HCT116 (cell line): ENCODE measurements at regions not wholly inside any gene's neighbourhood (a gene's known extent, or its start where the extent isn't known, plus 50 kb on each side); places are given as distances from the start of the nearest gene placed in this dataset.

Experiments used
- ATAC-seq: fragments of 200-7000 bp; cut with Tn5 transposase; 2 replicates; pipeline ENCODE4 v1.9.1; 2020; ENCODE audit warnings: mild to moderate bottlenecking, moderate library complexity
- BruUV-seq: library from RNA; stranded (reverse); fragments of 400-500 nt; replicated peaks from 2 replicates; lab custom pipeline; 2021; lab: Mats Ljungman, UMichigan
- CTCF ChIA-PET: fragments of 300-600 bp; sonication (Branson Sonifier 250); formaldehyde crosslinking; loops from one replicate; lab custom pipeline; 2021; ENCODE audit warnings: antibody characterized with exemption; lab: Charles Lee
- POLR2A ChIA-PET: fragments of 300-600, 350-600 bp; sonication (Branson Sonifier 250); formaldehyde crosslinking; loops from one replicate; lab custom pipeline; 2021; ENCODE audit warnings: antibody characterized with exemption; lab: Charles Lee
- RAD21 ChIA-PET, 2 experiments: fragments of 300-600 bp; sonication (Branson Sonifier 250); formaldehyde crosslinking; loops; one replicate each; lab custom pipeline; 2023; ENCODE audit warnings: low total read pairs in 2 of 2; ENCODE audit not compliant: uncharacterized antibody in 2 of 2, unreplicated experiment in 2 of 2, low non-redundant PET in 1 of 2; lab: Charles Lee
- DNase-seq: peaks from one replicate; pipeline ENCODE4 v3.0.0-alpha.2; 2010; ENCODE audit warnings: low read depth, low spot score
- H2AFZ ChIP-seq: fragments of 200-600 bp; shearing (Covaris generic), sonication (generic); 2 replicates; pipeline ENCODE4 v1.6.1; 2017; ENCODE audit warnings: low read depth, mixed run types, mixed read lengths, antibody characterized with exemption, low read length; ENCODE audit not compliant: poor library complexity, severe bottlenecking
- H3K27ac ChIP-seq: 2 replicates; pipeline ENCODE4 v1.5.1; 2012; ENCODE audit warnings: low read depth, low read length
- H3K27me3 ChIP-seq: fragments of 200-600 bp; sonication (generic); 2 replicates; pipeline ENCODE4 v1.6.1; 2016; ENCODE audit warnings: mixed run types, low read length, mixed read lengths; ENCODE audit not compliant: insufficient read depth
- H3K36me3 ChIP-seq, 2 experiments: fragments of 200-500 bp in 1 of 2; fragments of 200-600 bp in 1 of 2; sonication (Bioruptor generic) in 1 of 2; sonication (generic) in 1 of 2; 2 replicates each; pipeline versions ENCODE4 v1.5.1 to v1.6.1; 2014 to 2016; ENCODE audit warnings: low read length in 2 of 2, inconsistent platforms in 1 of 2, mixed read lengths in 1 of 2, mixed run types in 1 of 2; ENCODE audit not compliant: insufficient read depth in 2 of 2, control insufficient read depth in 1 of 2
- H3K4me1 ChIP-seq, 2 experiments: fragments of 200-600 bp in 1 of 2; sonication (generic) in 1 of 2; 2 replicates each; pipeline versions ENCODE4 v1.5.1 to v1.6.1; 2012 to 2017; ENCODE audit warnings: low read length in 2 of 2, inconsistent platforms in 1 of 2, mild to moderate bottlenecking in 1 of 2, mixed read lengths in 1 of 2, mixed run types in 1 of 2, moderate library complexity in 1 of 2; ENCODE audit not compliant: insufficient read depth in 2 of 2, control insufficient read depth in 1 of 2
- H3K4me2 ChIP-seq: fragments of 200-600 bp; sonication (generic); 2 replicates; pipeline ENCODE4 v1.6.1; 2017; ENCODE audit warnings: mixed run types, low read length, mixed read lengths
- H3K4me3 ChIP-seq, 2 experiments: fragments of 200-600 bp in 1 of 2; sonication (generic) in 1 of 2; replicated peaks in 1 of 2; 2 replicates each; pipeline ENCODE4 v1.5.1; 2011 to 2016; ENCODE audit warnings: low read length in 2 of 2, control low read depth in 1 of 2, low read depth in 1 of 2, mild to moderate bottlenecking in 1 of 2, mixed read lengths in 1 of 2, mixed run types in 1 of 2
- H3K79me2 ChIP-seq: fragments of 200-600 bp; sonication (generic); 2 replicates; pipeline ENCODE4 v1.6.1; 2017; ENCODE audit warnings: mild to moderate bottlenecking, mixed run types, low read length, moderate library complexity, mixed read lengths; ENCODE audit not compliant: insufficient read depth
- H3K9ac ChIP-seq: fragments of 200-600 bp; sonication (generic); 2 replicates; pipeline ENCODE4 v1.6.1; 2016; ENCODE audit warnings: low read length, mixed read lengths
- H3K9me2 ChIP-seq: fragments of 200-600 bp; sonication (generic), shearing (Covaris generic); 2 replicates; pipeline ENCODE4 v1.6.1; 2017; ENCODE audit warnings: mixed run types, mild to moderate bottlenecking, moderate library complexity; ENCODE audit not compliant: insufficient read depth
- H3K9me3 ChIP-seq, 2 experiments: fragments of 200-500 bp in 1 of 2; fragments of 200-600 bp in 1 of 2; sonication (Bioruptor generic) in 1 of 2; sonication (generic) in 1 of 2; 2 replicates each; pipeline ENCODE4 v1.6.1; 2014 to 2017; ENCODE audit warnings: low read length in 2 of 2, mixed read lengths in 2 of 2, inconsistent platforms in 1 of 2, low read depth in 1 of 2, mild to moderate bottlenecking in 1 of 2, mixed run types in 1 of 2, moderate library complexity in 1 of 2; ENCODE audit not compliant: control insufficient read depth in 1 of 2, insufficient read depth in 1 of 2
- H4K20me1 ChIP-seq: fragments of 200-600 bp; sonication (generic), shearing (Covaris generic); 2 replicates; pipeline ENCODE4 v1.6.1; 2017; ENCODE audit warnings: mixed run types, mild to moderate bottlenecking, moderate library complexity; ENCODE audit not compliant: insufficient read depth
- CBX3 ChIP-seq: IDR thresholded peaks from 2 replicates; pipeline ENCODE4 v1.6.1; 2012; ENCODE audit warnings: low read depth
- CEBPB ChIP-seq: IDR thresholded peaks from 2 replicates; pipeline ENCODE4 v1.6.1; 2012; ENCODE audit warnings: low read depth
- EGR1 ChIP-seq: IDR thresholded peaks from 2 replicates; pipeline ENCODE4 v1.6.1; 2012; ENCODE audit warnings: low read depth
- ELF1 ChIP-seq: IDR thresholded peaks from 2 replicates; pipeline ENCODE4 v1.6.1; 2012; ENCODE audit warnings: low read depth, borderline replicate concordance
- EZH2 ChIP-seq: fragments of 200-600 bp; sonication (generic); IDR thresholded peaks from 2 replicates; pipeline ENCODE4 v1.6.1; 2017; ENCODE audit warnings: antibody characterized with exemption, mixed run types
- EZH2phosphoT487 ChIP-seq: fragments of 200-600 bp; IDR thresholded peaks from 2 replicates; pipeline ENCODE4 v1.6.1; 2018; ENCODE audit warnings: antibody characterized with exemption, borderline replicate concordance
- JUND ChIP-seq: IDR thresholded peaks from 2 replicates; pipeline ENCODE4 v1.6.1; 2012
- POLR2A ChIP-seq: IDR thresholded peaks from 2 replicates; pipeline ENCODE4 v1.7.0; 2011; ENCODE audit warnings: borderline replicate concordance; ENCODE audit not compliant: insufficient read depth, insufficient read length; ENCODE audit errors: extremely low read depth
- POLR2AphosphoS5 ChIP-seq: IDR thresholded peaks from 2 replicates; pipeline ENCODE4 v1.6.1; 2011; ENCODE audit warnings: mild to moderate bottlenecking, low read depth, low read length, moderate library complexity
- RAD21 ChIP-seq: IDR thresholded peaks from 2 replicates; pipeline ENCODE4 v1.6.1; 2012; ENCODE audit warnings: low read depth, mild to moderate bottlenecking
- SIN3A ChIP-seq: IDR thresholded peaks from 2 replicates; pipeline ENCODE4 v1.6.1; 2012; ENCODE audit warnings: low read depth
- TCF7L2 ChIP-seq: IDR thresholded peaks from 2 replicates; pipeline ENCODE4 v1.7.0; 2011; ENCODE audit warnings: borderline replicate concordance, inconsistent platforms; ENCODE audit not compliant: insufficient read depth, insufficient read length; ENCODE audit errors: extremely low read depth
- YY1 ChIP-seq: IDR thresholded peaks from 2 replicates; pipeline ENCODE4 v1.6.1; 2011; ENCODE audit warnings: low read length, low read depth, moderate library complexity, mild to moderate bottlenecking; ENCODE audit not compliant: insufficient replicate concordance; ENCODE audit errors: extremely low read depth
- ZFX ChIP-seq: fragments of 450-650 bp; IDR thresholded peaks from 2 replicates; pipeline ENCODE4 v1.6.1; 2017
- ZNF274 ChIP-seq: fragments of 200-500 bp; sonication (Bioruptor generic); IDR thresholded peaks from 2 replicates; pipeline ENCODE4 v1.6.1; 2014; ENCODE audit warnings: mild to moderate bottlenecking, low read depth, low read length, inconsistent platforms
- intact Hi-C: fragments of 100-400 bp; cut with micrococcal nuclease; formaldehyde crosslinking; loops from 2 replicates; pipeline ENCODE4 v1.10.0; 2022
- TF ChIP-seq, protein P1 (sequence below): IDR thresholded peaks from 2 replicates; pipeline ENCODE4 v1.6.1; 2011; ENCODE audit warnings: mild to moderate bottlenecking, low read length, moderate library complexity; ENCODE audit not compliant: insufficient replicate concordance; ENCODE audit errors: extremely low read depth
- TF ChIP-seq, protein P2 (sequence below): IDR thresholded peaks from 2 replicates; pipeline ENCODE4 v1.6.1; 2012
- TF ChIP-seq, protein P3 (sequence below), 3 experiments: fragments of 200-600 bp in 1 of 3; sonication (generic) in 1 of 3; IDR thresholded peaks in 2 of 3; conservative IDR thresholded peaks in 1 of 3; 2 replicates each; pipeline ENCODE4 v1.5.1; 2012 to 2017; ENCODE audit warnings: low read depth in 2 of 3, low read length in 2 of 3, antibody characterized with exemption in 1 of 3, borderline replicate concordance in 1 of 3, control low read depth in 1 of 3, mild to moderate bottlenecking in 1 of 3, mixed read lengths in 1 of 3, mixed run types in 1 of 3, moderate library complexity in 1 of 3; ENCODE audit not compliant: insufficient read depth in 1 of 3

DNA sequence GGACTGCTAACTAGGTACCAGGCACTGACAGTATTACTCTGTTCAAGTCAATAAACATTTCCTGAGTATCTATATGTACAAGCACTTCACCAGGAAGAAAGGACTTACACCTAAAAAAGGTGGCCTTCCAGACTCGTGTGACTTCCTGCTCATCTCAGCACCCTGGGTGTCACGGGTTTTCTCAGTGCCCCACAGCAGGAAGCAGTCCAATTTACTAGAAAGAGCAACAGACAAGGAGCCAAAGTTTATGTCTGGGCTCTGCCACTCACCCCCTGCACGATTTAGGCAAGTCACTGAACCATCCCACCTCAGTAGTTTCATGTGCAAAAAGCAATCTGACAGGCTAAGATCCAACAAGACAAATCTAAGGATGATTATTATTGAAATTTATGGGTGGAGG is 92.4 kb downstream of the TMEM215 start:
- no TSS peak for BruUV-seq
- no peaks in the 10 kb centered on the region for H3K4me1 ChIP-seq
- no peaks in the 10 kb centered on the region for H3K9me2 ChIP-seq
- no peak for ATAC-seq
- DNase-seq = no peak
- H3K36me3 ChIP-seq = no peaks in the 10 kb centered on the region
- no peak overlapping the region for H3K27ac ChIP-seq
- RAD21 ChIA-PET = no interaction called here
- CTCF ChIA-PET = no interaction called here
- H3K4me3 ChIP-seq = no peak overlapping the region
- H3K9me3 ChIP-seq = no peaks in the 10 kb centered on the region
- intact Hi-C loops = no loop called here
- H3K27me3 ChIP-seq = no peaks in the 10 kb centered on the region
- no peak overlapping the region for H2AFZ ChIP-seq
- no peaks in the 10 kb centered on the region for H4K20me1 ChIP-seq
- H3K79me2 ChIP-seq = no peaks in the 10 kb centered on the region
- no peak overlapping the region for H3K9ac ChIP-seq
- POLR2A ChIA-PET = no interaction called here
- TF ChIP-seq, protein P1, sequence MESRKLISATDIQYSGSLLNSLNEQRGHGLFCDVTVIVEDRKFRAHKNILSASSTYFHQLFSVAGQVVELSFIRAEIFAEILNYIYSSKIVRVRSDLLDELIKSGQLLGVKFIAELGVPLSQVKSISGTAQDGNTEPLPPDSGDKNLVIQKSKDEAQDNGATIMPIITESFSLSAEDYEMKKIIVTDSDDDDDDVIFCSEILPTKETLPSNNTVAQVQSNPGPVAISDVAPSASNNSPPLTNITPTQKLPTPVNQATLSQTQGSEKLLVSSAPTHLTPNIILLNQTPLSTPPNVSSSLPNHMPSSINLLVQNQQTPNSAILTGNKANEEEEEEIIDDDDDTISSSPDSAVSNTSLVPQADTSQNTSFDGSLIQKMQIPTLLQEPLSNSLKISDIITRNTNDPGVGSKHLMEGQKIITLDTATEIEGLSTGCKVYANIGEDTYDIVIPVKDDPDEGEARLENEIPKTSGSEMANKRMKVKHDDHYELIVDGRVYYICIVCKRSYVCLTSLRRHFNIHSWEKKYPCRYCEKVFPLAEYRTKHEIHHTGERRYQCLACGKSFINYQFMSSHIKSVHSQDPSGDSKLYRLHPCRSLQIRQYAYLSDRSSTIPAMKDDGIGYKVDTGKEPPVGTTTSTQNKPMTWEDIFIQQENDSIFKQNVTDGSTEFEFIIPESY = no peak
- TF ChIP-seq RAD21 = no peak
- no peak for TF ChIP-seq ELF1
- no peak for TF ChIP-seq ZFX
- no peak for TF ChIP-seq POLR2AphosphoS5
- H3K4me2 ChIP-seq = no peak overlapping the region

DNA sequence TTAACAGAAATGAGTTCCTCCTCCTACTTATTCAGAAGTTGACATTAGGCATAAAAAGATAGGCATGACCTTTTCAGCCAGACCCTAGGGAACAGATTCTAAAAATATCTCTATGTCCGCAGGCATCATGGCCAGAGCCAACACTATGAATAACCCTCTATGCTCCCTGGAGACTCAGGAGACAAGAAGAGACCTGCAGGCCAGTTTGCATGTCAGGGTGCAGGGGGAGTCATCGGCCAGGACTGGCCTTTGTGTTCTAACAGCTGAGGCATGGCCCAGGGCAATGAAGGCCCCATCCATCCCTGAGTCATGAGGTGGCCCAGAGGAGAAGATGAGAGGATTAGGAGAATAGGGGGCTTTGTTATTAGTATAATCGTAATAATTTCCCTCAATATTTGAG is 93.8 kb downstream of the TMEM215 start:
- Histone ChIP-seq H3K9ac (no peak overlapping the region), H3K27ac (no peak overlapping the region), H4K20me1 (no peaks in the 10 kb centered on the region), H3K27me3 (no peaks in the 10 kb centered on the region), H3K4me3 (no peak overlapping the region), H3K9me2 (no peaks in the 10 kb centered on the region), H2AFZ (no peak overlapping the region), H3K4me1 (no peaks in the 10 kb centered on the region), H3K4me2 (no peak overlapping the region), H3K9me3 (no peaks in the 10 kb centered on the region), H3K79me2 (no peaks in the 10 kb centered on the region), H3K36me3 (no peaks in the 10 kb centered on the region)
- no peak for TF ChIP-seq YY1
- TF ChIP-seq EZH2 = no peak
- TF ChIP-seq, protein P2, sequence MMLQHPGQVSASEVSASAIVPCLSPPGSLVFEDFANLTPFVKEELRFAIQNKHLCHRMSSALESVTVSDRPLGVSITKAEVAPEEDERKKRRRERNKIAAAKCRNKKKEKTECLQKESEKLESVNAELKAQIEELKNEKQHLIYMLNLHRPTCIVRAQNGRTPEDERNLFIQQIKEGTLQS = no peak
- no peak for TF ChIP-seq POLR2AphosphoS5
- TF ChIP-seq ZFX = no peak
- TF ChIP-seq, protein P3, sequence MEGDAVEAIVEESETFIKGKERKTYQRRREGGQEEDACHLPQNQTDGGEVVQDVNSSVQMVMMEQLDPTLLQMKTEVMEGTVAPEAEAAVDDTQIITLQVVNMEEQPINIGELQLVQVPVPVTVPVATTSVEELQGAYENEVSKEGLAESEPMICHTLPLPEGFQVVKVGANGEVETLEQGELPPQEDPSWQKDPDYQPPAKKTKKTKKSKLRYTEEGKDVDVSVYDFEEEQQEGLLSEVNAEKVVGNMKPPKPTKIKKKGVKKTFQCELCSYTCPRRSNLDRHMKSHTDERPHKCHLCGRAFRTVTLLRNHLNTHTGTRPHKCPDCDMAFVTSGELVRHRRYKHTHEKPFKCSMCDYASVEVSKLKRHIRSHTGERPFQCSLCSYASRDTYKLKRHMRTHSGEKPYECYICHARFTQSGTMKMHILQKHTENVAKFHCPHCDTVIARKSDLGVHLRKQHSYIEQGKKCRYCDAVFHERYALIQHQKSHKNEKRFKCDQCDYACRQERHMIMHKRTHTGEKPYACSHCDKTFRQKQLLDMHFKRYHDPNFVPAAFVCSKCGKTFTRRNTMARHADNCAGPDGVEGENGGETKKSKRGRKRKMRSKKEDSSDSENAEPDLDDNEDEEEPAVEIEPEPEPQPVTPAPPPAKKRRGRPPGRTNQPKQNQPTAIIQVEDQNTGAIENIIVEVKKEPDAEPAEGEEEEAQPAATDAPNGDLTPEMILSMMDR (IDR thresholded peaks at IDR 0.05 in 2 of 3, conservative IDR thresholded peaks at IDR 0.05 in 1 of 3; ENCODE audit: borderline replicate concordance in 1 of 3, insufficient read depth in 1 of 3, low read depth in 2 of 3, low read length in 2 of 3) = no peak
- no peak for TF ChIP-seq CEBPB
- no peak for TF ChIP-seq RAD21
- no peak for TF ChIP-seq TCF7L2
- TF ChIP-seq JUND = no peak
- TF ChIP-seq CBX3 = no peak
- TF ChIP-seq ZNF274 = no peak
- TF ChIP-seq POLR2A = no peak
- no peak for TF ChIP-seq SIN3A
- TF ChIP-seq EGR1 = no peak
- no peak for TF ChIP-seq ELF1
- no peak for TF ChIP-seq EZH2phosphoT487
- no TSS peak for BruUV-seq
- RAD21 ChIA-PET = no interaction called here
- ATAC-seq (no peak), DNase-seq (no peak)
- intact Hi-C loops = no loop called here
- CTCF ChIA-PET = no interaction called here
- POLR2A ChIA-PET = no interaction called here
